PC-3 (cell line): ENCODE measurements at regions not wholly inside any gene's neighbourhood (a gene's known extent, or its start where the extent isn't known, plus 50 kb on each side); places are given as distances from the start of the nearest gene placed in this dataset.

Source experiments
- ATAC-seq: fragments of 200-7000 bp; cut with Tn5 transposase; 2 replicates; pipeline ENCODE4 v1.9.1; 2020; ENCODE audit warnings: mild to moderate bottlenecking, moderate library complexity
- BruUV-seq: library from RNA; stranded (reverse); fragments of 400-500 nt; replicated peaks from 2 replicates; lab custom pipeline; 2021; lab: Mats Ljungman, UMichigan
- CTCF ChIA-PET: fragments of 300-600 bp; sonication (Branson Sonifier 250); formaldehyde crosslinking; loops from one replicate; lab custom pipeline; 2022; ENCODE audit warnings: antibody characterized with exemption; lab: Charles Lee
- POLR2A ChIA-PET: fragments of 300-600 bp; sonication (Branson Sonifier 250); formaldehyde crosslinking; loops from one replicate; lab custom pipeline; 2022; ENCODE audit warnings: antibody characterized with exemption; ENCODE audit not compliant: unreplicated experiment; lab: Charles Lee
- DNase-seq: peaks from one replicate; pipeline ENCODE4 v3.0.0-alpha.2; 2015
- H2AFZ ChIP-seq: fragments of 300-600 bp; sonication (generic); 2 replicates; pipeline ENCODE4 v1.6.0; 2016; ENCODE audit warnings: antibody characterized with exemption, low read length
- H3F3A ChIP-seq: fragments of 300-600 bp; sonication (generic); one replicate; pipeline ENCODE4 v1.6.0; 2017; ENCODE audit warnings: antibody characterized with exemption, low read length, control low read depth, mild to moderate bottlenecking; ENCODE audit not compliant: unreplicated experiment
- H3K27ac ChIP-seq: fragments of 300-600 bp; sonication (generic); 2 replicates; pipeline ENCODE4 v1.5.1; 2016; ENCODE audit warnings: mild to moderate bottlenecking, low read length
- H3K27me3 ChIP-seq: fragments of 300-600 bp; sonication (generic); 2 replicates; pipeline ENCODE4 v1.6.1; 2016; ENCODE audit warnings: low read length, mixed read lengths
- H3K36me3 ChIP-seq: fragments of 300-600 bp; sonication (generic); 2 replicates; pipeline ENCODE4 v1.6.1; 2016; ENCODE audit warnings: low read depth, mixed run types, low read length, mixed read lengths
- H3K4me1 ChIP-seq: fragments of 300-600 bp; sonication (generic); 2 replicates; pipeline ENCODE4 v1.5.1; 2016; ENCODE audit warnings: low read length; ENCODE audit not compliant: insufficient read depth
- H3K4me2 ChIP-seq: fragments of 300-600 bp; sonication (generic); 2 replicates; pipeline ENCODE4 v1.6.0; 2016; ENCODE audit warnings: low read length
- H3K4me3 ChIP-seq: fragments of 300-600 bp; sonication (generic); 2 replicates; pipeline ENCODE4 v1.5.1; 2016; ENCODE audit warnings: mild to moderate bottlenecking, low read length, mixed read lengths
- H3K79me2 ChIP-seq: fragments of 300-600 bp; sonication (generic); 2 replicates; pipeline ENCODE4 v1.6.1; 2017; ENCODE audit warnings: low read length, mixed read lengths
- H3K9ac ChIP-seq: fragments of 300-600 bp; sonication (generic); 2 replicates; pipeline ENCODE4 v1.6.0; 2016; ENCODE audit warnings: mild to moderate bottlenecking, low read length
- H3K9me2 ChIP-seq: fragments of 300-600 bp; sonication (generic); replicated peaks from 2 replicates; pipeline ENCODE4 v1.6.1; 2016; ENCODE audit warnings: mixed run types, low read length, mixed read lengths
- H3K9me3 ChIP-seq: fragments of 300-600 bp; sonication (generic); 2 replicates; pipeline ENCODE4 v1.6.1; 2016; ENCODE audit warnings: low read length, mixed read lengths
- H4K20me1 ChIP-seq: fragments of 300-600 bp; sonication (generic); 2 replicates; pipeline ENCODE4 v1.6.1; 2016; ENCODE audit warnings: low read length, mixed read lengths
- EZH2 ChIP-seq: fragments of 300-600 bp; sonication (generic); IDR thresholded peaks from one replicate; pipeline ENCODE4 v1.6.1; 2017; ENCODE audit warnings: antibody characterized with exemption, mild to moderate bottlenecking, low read length; ENCODE audit not compliant: unreplicated experiment
- EZH2phosphoT487 ChIP-seq: fragments of 300-600 bp; sonication (generic); IDR thresholded peaks from 2 replicates; pipeline ENCODE4 v1.6.1; 2018; ENCODE audit warnings: mild to moderate bottlenecking, antibody characterized with exemption, low read length, borderline replicate concordance
- intact Hi-C: fragments of 100-400 bp; cut with micrococcal nuclease; formaldehyde crosslinking; loops from 2 replicates; pipeline ENCODE4 v1.9.0; 2023
- TF ChIP-seq, protein P1 (sequence below): fragments of 300-600 bp; sonication (generic); conservative IDR thresholded peaks from 2 replicates; pipeline ENCODE4 v1.5.1; 2017; ENCODE audit warnings: antibody characterized with exemption, low read depth, mild to moderate bottlenecking, low read length

DNA sequence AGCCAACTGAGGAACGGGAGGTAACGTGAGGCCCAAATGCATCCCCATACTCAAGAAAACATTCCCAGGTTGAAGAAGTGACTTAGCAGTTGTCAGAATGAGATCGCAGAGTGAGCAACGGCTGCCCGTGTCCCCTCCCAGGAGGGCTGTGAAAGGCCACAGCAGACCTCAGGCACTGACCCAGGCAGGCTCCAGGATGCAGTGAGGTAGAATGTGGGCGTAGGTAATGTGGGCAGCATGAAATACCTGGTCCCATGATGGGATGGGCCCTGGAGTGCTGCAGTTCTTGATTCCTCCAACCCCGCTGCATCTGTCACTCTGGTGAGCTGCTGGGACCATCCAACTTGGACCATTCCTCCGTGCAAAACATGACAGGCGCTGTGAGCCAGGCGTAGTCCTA, 74.8 kb downstream of the NSMCE3 start:
- no peaks in the 10 kb centered on the region for H3K9me3 ChIP-seq
- CTCF ChIA-PET: no interaction called here
- H3K36me3 ChIP-seq: no peaks in the 10 kb centered on the region
- H3K9ac ChIP-seq: no peak overlapping the region
- H3K27me3 ChIP-seq: peaks cover 79% of the 10 kb centered on the region
- BruUV-seq: no TSS peak
- H2AFZ ChIP-seq: no peak overlapping the region
- intact Hi-C loops: no loop called here
- no peak for DNase-seq
- ATAC-seq: no peak
- no peak overlapping the region for H3K4me2 ChIP-seq
- TF ChIP-seq, protein P1, sequence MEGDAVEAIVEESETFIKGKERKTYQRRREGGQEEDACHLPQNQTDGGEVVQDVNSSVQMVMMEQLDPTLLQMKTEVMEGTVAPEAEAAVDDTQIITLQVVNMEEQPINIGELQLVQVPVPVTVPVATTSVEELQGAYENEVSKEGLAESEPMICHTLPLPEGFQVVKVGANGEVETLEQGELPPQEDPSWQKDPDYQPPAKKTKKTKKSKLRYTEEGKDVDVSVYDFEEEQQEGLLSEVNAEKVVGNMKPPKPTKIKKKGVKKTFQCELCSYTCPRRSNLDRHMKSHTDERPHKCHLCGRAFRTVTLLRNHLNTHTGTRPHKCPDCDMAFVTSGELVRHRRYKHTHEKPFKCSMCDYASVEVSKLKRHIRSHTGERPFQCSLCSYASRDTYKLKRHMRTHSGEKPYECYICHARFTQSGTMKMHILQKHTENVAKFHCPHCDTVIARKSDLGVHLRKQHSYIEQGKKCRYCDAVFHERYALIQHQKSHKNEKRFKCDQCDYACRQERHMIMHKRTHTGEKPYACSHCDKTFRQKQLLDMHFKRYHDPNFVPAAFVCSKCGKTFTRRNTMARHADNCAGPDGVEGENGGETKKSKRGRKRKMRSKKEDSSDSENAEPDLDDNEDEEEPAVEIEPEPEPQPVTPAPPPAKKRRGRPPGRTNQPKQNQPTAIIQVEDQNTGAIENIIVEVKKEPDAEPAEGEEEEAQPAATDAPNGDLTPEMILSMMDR: no peak
- TF ChIP-seq EZH2phosphoT487 (no peak), EZH2 (no peak)
- POLR2A ChIA-PET: no interaction called here
- no peaks in the 10 kb centered on the region for H3K9me2 ChIP-seq
- H3K4me3 ChIP-seq: no peak overlapping the region
- no peaks in the 10 kb centered on the region for H3K4me1 ChIP-seq
- no peaks in the 10 kb centered on the region for H3K79me2 ChIP-seq
- H3F3A ChIP-seq: no peaks in the 10 kb centered on the region
- H3K27ac ChIP-seq: no peak overlapping the region
- no peaks in the 10 kb centered on the region for H4K20me1 ChIP-seq

DNA sequence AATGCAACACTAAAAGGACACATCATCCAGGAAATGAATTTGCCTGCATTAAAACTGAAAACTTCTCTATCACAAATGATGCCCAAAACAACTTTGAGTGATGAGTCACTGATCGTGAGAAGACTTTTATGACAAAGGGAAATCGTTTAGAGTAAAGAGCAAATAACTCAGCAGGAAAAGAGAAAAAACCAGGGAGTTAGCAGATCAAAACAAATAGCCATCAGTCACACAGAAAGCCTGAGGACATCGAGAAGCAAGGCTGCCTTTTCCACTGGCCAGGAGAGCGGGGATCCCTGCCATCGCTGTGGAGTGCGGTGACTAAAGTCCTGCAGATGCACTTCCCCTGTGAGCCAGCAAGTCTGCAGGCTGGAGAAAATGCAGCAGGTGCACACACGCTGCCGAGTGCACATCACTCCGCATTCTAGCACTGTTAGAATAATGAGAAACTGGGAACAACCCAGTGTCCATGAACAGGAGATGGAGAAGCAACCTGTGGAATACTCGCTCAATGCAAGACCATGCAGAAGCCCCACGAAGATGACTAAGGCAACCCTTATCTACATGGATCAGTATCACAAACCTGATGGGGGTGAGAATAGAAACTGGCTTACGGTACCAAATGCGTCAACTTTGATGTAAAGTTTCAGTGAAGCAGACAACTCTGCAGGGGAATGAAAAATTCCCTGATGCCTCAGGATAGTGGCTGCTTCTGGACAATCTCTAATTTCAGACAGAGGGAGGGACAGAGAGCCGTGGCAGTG, 86.4 kb downstream of the NSMCE3 start:
- Histone ChIP-seq H2AFZ (no peak overlapping the region), H3K4me2 (peak overlapping the region; percentile 42), H3K4me1 (peaks cover 15% of the 10 kb centered on the region), H3K9ac (no peak overlapping the region), H3F3A (no peaks in the 10 kb centered on the region), H3K27me3 (peaks cover 30% of the 10 kb centered on the region), H3K4me3 (no peak overlapping the region), H4K20me1 (no peaks in the 10 kb centered on the region), H3K9me2 (no peaks in the 10 kb centered on the region), H3K9me3 (no peaks in the 10 kb centered on the region), H3K27ac (peak overlapping the region; percentile 37), H3K79me2 (no peaks in the 10 kb centered on the region), H3K36me3 (no peaks in the 10 kb centered on the region)
- peak; percentile 75 for DNase-seq
- ChIA-PET CTCF (no interaction called here), POLR2A (interaction anchor here (0.7 kb wide), 1 partner anchor 633 kb away, joined by 5 read pairs; no protein-coding TSS in a partner anchor)
- no peak for TF ChIP-seq EZH2phosphoT487
- TF ChIP-seq, protein P1: no peak
- TF ChIP-seq EZH2: no peak
- ATAC-seq: peak; percentile 96
- intact Hi-C loops: loop anchor here (2.0 kb wide), 1 partner anchor 24 kb away; no protein-coding TSS in a partner anchor
- no TSS peak for BruUV-seq

DNA sequence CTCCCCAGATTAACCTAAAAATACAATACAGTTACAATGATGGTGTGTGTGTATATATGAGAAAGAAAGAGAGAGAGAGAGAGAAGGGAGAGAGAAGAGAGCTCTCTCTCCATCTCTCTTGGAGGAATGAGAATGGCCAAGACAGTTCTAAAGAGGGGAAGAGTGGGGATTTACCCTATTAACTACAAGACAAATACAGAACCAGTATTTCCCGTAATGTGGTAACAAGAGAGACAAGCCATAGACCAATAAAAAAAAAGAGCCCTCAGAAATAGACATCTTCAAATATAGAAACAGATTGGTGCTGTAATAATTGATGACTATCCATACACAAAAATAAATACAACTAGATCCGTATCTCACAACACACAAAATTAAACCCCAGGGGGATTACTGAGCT, 87.0 kb downstream of the NSMCE3 start:
- ATAC-seq (no peak; the same call in 1 of the 2 replicates), DNase-seq (peak; percentile 22)
- Histone ChIP-seq H3K4me3 (no peak overlapping the region), H3F3A (no peaks in the 10 kb centered on the region), H2AFZ (no peak overlapping the region), H3K27me3 (peaks cover 30% of the 10 kb centered on the region), H3K4me2 (peak overlapping the region; percentile 42; the same call in 1 of the 2 replicates), H3K9me2 (no peaks in the 10 kb centered on the region), H3K9me3 (no peaks in the 10 kb centered on the region), H3K9ac (no peak overlapping the region), H3K4me1 (peaks cover 15% of the 10 kb centered on the region), H4K20me1 (no peaks in the 10 kb centered on the region), H3K79me2 (no peaks in the 10 kb centered on the region), H3K36me3 (no peaks in the 10 kb centered on the region), H3K27ac (peak overlapping the region; percentile 37)
- ChIA-PET POLR2A (interaction anchor here (0.7 kb wide), 1 partner anchor 634 kb away, joined by 5 read pairs; no protein-coding TSS in a partner anchor), CTCF (no interaction called here)
- no peak for TF ChIP-seq EZH2phosphoT487
- no peak for TF ChIP-seq EZH2
- TF ChIP-seq, protein P1: no peak
- intact Hi-C loops: loop anchor here (2.0 kb wide), 1 partner anchor 24 kb away; no protein-coding TSS in a partner anchor
- BruUV-seq: no TSS peak
